ENCODE measurements at regions not wholly inside any gene's neighbourhood (a gene's known extent, or its start where the extent isn't known, plus 50 kb on each side); places are given as distances from the start of the nearest gene placed in this dataset.
"Not testable (repeated sequence)": the region's sequence is repeated elsewhere in the genome, so short reads cannot be mapped to it uniquely, and the experiment has no call there.

DNA sequence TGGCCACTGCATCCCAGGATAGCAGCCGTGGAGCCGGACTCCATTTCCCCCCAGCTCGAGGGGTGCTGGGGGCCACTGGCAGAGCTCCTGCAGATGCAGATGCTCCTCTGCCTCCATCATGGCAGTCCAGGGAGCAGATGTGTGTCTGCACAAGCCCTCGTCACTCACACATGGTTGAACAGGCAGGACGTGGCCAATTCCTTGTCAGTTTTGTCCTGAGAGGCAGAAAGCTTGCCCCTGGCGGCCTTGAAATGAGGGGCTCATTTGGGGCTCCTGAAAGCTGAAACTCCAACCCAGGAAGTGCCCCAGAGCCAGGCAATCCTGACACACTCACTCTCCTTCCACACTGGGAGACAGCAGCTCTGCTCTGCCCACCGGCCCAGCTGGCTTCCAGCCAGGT lies 100.9 kb upstream of the C14orf180 start:
- no peak overlapping the region for H3K4me3 ChIP-seq (ENCODE audit: low read depth, low read length)
- TF ChIP-seq, protein P1, sequence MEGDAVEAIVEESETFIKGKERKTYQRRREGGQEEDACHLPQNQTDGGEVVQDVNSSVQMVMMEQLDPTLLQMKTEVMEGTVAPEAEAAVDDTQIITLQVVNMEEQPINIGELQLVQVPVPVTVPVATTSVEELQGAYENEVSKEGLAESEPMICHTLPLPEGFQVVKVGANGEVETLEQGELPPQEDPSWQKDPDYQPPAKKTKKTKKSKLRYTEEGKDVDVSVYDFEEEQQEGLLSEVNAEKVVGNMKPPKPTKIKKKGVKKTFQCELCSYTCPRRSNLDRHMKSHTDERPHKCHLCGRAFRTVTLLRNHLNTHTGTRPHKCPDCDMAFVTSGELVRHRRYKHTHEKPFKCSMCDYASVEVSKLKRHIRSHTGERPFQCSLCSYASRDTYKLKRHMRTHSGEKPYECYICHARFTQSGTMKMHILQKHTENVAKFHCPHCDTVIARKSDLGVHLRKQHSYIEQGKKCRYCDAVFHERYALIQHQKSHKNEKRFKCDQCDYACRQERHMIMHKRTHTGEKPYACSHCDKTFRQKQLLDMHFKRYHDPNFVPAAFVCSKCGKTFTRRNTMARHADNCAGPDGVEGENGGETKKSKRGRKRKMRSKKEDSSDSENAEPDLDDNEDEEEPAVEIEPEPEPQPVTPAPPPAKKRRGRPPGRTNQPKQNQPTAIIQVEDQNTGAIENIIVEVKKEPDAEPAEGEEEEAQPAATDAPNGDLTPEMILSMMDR (IDR thresholded peaks at IDR 0.05; ENCODE audit: control insufficient read depth, extremely low read depth, insufficient read depth): no peak
- DNase-seq (ENCODE audit: low read depth): no peak

DNA sequence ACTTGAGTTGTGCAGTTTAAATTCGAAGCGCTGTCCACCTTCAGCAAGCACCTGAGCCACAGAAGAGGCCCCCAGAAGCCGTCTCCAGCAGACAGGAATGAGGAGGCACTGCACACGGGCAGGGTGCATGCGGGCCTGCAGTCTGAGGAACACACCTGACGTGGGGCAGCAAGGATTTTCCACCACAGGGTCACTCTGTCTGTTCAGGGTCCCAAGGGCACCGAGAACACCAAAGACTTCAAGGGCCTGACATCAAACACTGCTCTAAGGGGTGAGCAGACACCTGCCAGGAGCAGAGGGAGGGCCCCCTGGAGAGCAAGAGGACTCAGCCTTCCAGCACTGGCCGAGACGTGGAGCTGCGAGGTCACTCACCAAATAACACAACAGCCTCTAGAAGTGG lies 99.7 kb upstream of the C14orf180 start:
- TF ChIP-seq, protein P1 (IDR thresholded peaks at IDR 0.05; ENCODE audit: control insufficient read depth, extremely low read depth, insufficient read depth): no peak
- no peak overlapping the region for H3K4me3 ChIP-seq (ENCODE audit: low read depth, low read length)
- DNase-seq (ENCODE audit: low read depth): no peak

DNA sequence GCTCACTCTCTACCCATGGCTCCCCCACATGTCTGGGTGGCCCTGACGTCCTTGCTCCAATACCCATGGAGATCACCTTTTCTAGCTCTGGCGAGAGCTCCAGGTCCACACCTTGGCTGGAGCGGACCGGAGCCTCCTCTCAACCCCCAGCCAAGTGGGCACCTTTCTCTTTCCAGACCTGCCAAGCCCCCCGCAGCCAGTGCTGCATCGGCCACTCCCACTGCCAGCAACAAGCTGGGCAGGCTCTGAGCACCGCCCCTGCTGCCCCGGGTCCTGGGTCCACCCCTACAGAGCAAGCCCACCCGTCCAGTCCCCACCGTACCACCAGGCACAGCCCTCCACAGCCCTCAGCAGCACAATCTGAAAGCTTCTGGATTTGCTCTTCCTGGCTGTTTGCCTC lies 98.2 kb upstream of the C14orf180 start:
- no peak for DNase-seq (ENCODE audit: low read depth)
- no peak overlapping the region for H3K4me3 ChIP-seq (ENCODE audit: low read depth, low read length)
- TF ChIP-seq, protein P1 (IDR thresholded peaks at IDR 0.05; ENCODE audit: control insufficient read depth, extremely low read depth, insufficient read depth): no peak

DNA sequence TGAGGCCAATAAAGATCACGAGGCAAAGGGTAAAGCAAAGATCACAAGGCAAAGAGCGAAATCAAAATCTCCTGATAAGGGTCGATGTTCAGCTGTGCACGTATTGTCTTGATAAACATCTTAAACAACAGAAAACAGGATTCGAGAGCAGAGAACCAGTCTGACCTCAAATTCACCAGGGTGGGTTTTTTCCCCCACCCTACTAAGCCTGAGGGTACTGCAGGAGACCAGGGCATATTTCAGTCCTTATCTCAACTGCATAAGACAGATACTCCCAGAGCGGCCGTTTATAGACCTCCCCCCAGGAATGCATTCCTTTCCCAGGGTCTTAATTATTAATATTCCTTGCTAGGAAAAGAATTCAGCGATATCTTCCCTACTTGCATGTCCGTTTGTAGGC lies 97.5 kb upstream of the C14orf180 start:
- not testable (repeated sequence) for DNase-seq (ENCODE audit: low read depth); H3K4me3 ChIP-seq (ENCODE audit: low read depth, low read length)

DNA sequence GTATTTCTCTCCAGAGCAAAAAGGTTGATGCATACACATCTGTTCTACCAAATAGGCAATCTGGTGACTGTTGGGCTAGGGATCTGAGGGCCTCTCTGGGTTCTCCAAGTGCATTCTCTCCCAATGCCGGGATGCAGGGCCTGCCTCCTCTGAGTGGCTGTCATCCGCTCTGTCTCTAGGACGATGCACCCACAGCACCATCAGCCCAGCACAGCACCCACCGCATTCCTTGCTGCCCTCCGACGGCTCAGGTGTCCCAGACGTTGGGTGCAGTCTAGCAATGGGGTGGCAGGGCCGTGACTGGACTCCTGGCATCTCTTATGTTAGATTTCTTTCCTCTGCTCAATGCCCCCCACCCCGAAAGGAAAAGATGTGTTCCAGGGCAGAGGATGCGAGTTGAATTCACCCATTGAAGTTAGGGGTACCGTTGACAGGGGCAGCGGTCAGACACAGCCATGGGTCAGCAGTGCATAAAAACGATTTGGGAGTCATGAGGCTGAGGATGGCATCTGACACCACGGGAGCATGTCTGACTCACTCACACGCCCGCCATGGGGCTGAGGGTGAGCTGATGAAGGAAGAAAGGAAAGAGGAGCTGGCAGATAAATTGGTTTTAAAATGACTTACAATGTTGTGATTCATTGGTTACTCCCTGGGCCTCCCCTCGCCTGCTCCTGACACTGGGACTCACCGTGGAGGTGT lies 93.2 kb upstream of the C14orf180 start:
- TF ChIP-seq, protein P1 (IDR thresholded peaks at IDR 0.05; ENCODE audit: control insufficient read depth, extremely low read depth, insufficient read depth): no peak
- no peak overlapping the region for H3K4me3 ChIP-seq (ENCODE audit: low read depth, low read length)
- no peak for DNase-seq (ENCODE audit: low read depth)

DNA sequence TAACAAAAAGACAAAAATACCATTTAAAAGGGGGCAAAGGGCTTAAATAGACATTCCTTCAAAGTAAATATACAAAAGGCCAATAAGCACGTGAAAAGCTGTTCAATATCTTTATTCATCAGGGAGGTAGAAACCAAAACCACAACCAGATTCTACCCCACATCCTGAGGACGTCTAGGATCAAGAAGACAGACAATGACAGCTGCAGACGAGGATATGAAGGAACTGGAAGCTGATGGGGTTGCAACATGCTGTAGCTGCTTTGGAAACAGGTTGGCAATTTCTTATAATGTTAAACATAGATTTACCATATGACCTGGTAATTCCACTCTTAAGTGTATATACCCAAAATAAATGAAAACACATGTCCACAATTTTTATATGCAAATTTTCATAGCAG lies 85.1 kb upstream of the C14orf180 start:
- TF ChIP-seq, protein P1 (IDR thresholded peaks at IDR 0.05; ENCODE audit: control insufficient read depth, extremely low read depth, insufficient read depth): no peak
- no peak for DNase-seq (ENCODE audit: low read depth)
- H3K4me3 ChIP-seq (ENCODE audit: low read depth, low read length): no peak overlapping the region

DNA sequence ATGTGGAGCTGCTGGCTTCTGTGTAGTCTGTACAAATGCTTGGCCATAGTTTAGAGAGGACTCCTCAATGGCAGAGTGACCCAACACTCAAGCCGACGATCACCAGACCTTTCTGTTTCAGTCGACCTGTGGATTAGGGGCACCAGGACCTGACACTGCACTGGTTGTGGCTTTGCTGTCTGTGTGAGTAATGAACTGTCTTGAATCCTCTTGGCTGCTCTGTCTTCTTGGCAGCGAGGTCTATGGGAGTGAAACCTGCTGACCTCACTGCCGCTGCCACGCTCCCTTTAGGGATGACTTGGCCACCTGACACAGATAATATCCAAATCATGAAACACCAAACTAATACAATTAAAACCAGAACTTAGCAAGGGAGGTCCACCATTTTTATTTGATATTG lies 83.5 kb upstream of the C14orf180 start:
- DNase-seq (ENCODE audit: low read depth): no peak
- no peak overlapping the region for H3K4me3 ChIP-seq (ENCODE audit: low read depth, low read length)
- TF ChIP-seq, protein P1 (IDR thresholded peaks at IDR 0.05; ENCODE audit: control insufficient read depth, extremely low read depth, insufficient read depth): no peak

Measured in LNCaP clone FGC (cell line).